ENCODE measurements at regions not wholly inside any gene's neighbourhood (a gene's known extent, or its start where the extent isn't known, plus 50 kb on each side); places are given as distances from the start of the nearest gene placed in this dataset.

DNA sequence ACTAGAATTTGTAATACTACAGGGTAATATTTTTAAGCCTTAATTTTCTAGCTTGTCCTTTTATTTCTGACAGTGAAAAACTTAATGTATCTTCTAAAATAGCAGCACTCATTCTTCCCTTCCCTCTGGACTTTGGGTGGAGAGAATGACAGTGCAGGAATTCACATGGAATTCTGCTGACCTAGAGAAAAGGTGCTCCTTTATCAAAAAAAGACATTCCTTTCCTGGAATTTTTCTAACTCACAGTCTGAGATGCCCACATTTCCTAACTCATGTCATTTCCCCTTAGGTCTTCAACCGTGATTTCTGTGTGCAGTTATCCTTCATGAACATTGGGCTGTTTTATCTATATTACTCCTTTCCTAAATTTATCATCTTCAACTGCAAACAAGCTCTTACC, 137.8 kb upstream of the PDGFD start:
- no peak for DNase-seq
- no peaks in the 10 kb centered on the region for H3K27me3 ChIP-seq (ENCODE audit: insufficient read depth in 3 of 3, low read length in 2 of 3)
- no peaks in the 10 kb centered on the region for H3K36me3 ChIP-seq (ENCODE audit: insufficient read depth in 1 of 2, low read depth in 1 of 2)
- 61 to 88% (median 72%) methylated on average over 1 of the region's 1 CpG for WGBS, 3 donors
- intact Hi-C loops (cut with DNase I) = no loop called here
- no peak overlapping the region for H3K27ac ChIP-seq
- H3K4me3 ChIP-seq = no peak overlapping the region
- H3K9me3 ChIP-seq = no peaks in the 10 kb centered on the region
- TF ChIP-seq, protein P1, sequence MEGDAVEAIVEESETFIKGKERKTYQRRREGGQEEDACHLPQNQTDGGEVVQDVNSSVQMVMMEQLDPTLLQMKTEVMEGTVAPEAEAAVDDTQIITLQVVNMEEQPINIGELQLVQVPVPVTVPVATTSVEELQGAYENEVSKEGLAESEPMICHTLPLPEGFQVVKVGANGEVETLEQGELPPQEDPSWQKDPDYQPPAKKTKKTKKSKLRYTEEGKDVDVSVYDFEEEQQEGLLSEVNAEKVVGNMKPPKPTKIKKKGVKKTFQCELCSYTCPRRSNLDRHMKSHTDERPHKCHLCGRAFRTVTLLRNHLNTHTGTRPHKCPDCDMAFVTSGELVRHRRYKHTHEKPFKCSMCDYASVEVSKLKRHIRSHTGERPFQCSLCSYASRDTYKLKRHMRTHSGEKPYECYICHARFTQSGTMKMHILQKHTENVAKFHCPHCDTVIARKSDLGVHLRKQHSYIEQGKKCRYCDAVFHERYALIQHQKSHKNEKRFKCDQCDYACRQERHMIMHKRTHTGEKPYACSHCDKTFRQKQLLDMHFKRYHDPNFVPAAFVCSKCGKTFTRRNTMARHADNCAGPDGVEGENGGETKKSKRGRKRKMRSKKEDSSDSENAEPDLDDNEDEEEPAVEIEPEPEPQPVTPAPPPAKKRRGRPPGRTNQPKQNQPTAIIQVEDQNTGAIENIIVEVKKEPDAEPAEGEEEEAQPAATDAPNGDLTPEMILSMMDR (IDR thresholded peaks at IDR 0.05) = no peak
- no peak for ATAC-seq
- H3K4me1 ChIP-seq = no peaks in the 10 kb centered on the region

DNA sequence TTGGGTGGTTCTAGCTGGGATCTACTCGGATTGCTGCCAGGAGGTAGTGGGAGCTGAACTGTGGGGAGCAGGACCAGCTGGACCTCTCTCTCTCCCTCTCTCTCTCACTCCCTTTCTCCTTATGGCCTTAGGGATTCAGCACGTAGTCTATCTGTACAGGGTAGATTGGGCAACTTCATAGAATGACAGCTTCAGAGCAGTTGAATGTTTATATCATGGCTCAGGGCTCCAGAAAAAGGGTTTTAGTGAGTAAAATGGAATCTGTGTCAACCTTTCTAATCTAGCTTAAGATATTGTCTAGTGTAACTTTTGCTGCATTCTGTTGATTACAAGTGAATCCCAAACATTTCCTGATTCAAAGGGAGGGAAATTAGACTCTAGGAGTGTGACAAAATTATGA, 127.7 kb upstream of the PDGFD start:
- TF ChIP-seq, protein P1 (IDR thresholded peaks at IDR 0.05) = no peak
- Histone ChIP-seq H3K4me3 (no peak overlapping the region), H3K9me3 (no peaks in the 10 kb centered on the region), H3K4me1 (no peaks in the 10 kb centered on the region), H3K27me3 (ENCODE audit: insufficient read depth in 3 of 3, low read length in 2 of 3) (no peaks in the 10 kb centered on the region), H3K27ac (no peak overlapping the region), H3K36me3 (ENCODE audit: insufficient read depth in 1 of 2, low read depth in 1 of 2) (no peaks in the 10 kb centered on the region)
- intact Hi-C loops (cut with DNase I) = no loop called here
- WGBS, 3 donors = 60 to 74% (median 67%) methylated on average over 2 of the region's 2 CpGs
- ATAC-seq (no peak), DNase-seq (no peak)

DNA sequence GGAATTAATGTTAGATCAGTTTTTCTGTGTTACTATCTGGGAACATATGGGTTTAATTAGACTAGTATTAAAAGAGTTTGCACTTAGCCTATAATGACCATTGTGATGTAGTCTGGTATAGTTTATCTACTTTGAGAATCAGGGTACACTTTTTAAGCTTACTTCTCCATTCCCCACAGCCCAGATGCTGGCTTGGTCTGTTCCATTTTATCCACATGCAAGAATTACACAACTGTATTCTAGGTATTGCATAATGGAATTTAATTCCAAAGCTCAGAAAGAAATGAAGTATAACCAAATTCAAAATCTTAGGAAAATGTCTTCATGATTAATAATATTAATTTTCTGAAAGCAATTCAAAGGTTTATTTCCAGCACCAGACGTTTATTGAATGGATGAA, 122.2 kb upstream of the PDGFD start:
- Histone ChIP-seq H3K4me3 (no peak overlapping the region), H3K36me3 (ENCODE audit: insufficient read depth in 1 of 2, low read depth in 1 of 2) (no peaks in the 10 kb centered on the region), H3K9me3 (no peaks in the 10 kb centered on the region), H3K4me1 (no peaks in the 10 kb centered on the region), H3K27me3 (ENCODE audit: insufficient read depth in 3 of 3, low read length in 2 of 3) (no peaks in the 10 kb centered on the region), H3K27ac (no peak overlapping the region)
- ATAC-seq (no peak), DNase-seq (no peak)
- intact Hi-C loops (cut with DNase I) = no loop called here
- TF ChIP-seq, protein P1 (IDR thresholded peaks at IDR 0.05) = no peak
- WGBS, 3 donors = 64 to 76% (median 68%) methylated on average over 1 of the region's 1 CpG

DNA sequence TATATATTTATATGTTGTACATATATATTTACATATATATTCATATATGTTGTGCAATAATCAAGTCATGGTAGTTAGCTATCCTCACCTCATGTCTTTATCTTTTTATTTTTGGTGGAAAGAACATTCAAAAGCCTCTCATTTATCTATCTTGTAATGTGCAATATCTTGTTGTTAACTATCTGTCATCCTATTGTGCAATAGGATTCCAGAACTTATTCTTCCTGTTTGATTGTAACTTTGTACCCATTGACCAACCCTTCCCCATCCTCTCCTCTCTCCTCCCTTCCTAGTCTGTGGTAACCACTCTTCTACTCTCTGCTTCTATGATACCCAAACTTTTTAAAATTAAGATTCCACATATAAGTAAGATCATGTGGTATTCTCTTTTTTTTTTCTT, 115.6 kb upstream of the PDGFD start:
- H3K9me3 ChIP-seq = no peaks in the 10 kb centered on the region
- no peak overlapping the region for H3K4me3 ChIP-seq
- TF ChIP-seq, protein P1 (IDR thresholded peaks at IDR 0.05) = no peak
- intact Hi-C loops (cut with DNase I) = no loop called here
- DNase-seq (no peak), ATAC-seq (no peak)
- H3K4me1 ChIP-seq = no peaks in the 10 kb centered on the region
- no peaks in the 10 kb centered on the region for H3K27me3 ChIP-seq (ENCODE audit: insufficient read depth in 3 of 3, low read length in 2 of 3)
- H3K27ac ChIP-seq = no peak overlapping the region
- no peaks in the 10 kb centered on the region for H3K36me3 ChIP-seq (ENCODE audit: insufficient read depth in 1 of 2, low read depth in 1 of 2)

DNA sequence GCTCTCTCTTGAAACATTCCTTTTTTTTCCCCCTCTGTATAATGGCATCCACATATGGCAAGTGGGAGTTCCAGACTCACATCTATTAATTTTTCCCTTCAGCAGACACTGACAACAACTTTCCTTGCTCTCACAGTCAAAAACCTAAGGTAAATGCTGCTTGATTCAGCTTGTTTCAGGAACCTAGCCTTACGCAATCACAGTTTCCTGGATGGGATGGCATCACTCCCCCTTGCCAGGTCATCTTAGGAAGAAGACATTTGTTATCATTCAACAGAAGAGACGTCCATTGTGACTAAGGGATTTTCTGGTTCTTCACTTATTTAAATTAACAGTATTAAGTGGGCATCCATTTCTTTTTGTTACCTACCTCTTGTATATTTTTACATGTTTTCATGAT, 112.0 kb upstream of the PDGFD start:
- no peaks in the 10 kb centered on the region for H3K36me3 ChIP-seq (ENCODE audit: insufficient read depth in 1 of 2, low read depth in 1 of 2)
- WGBS, 3 donors = 45 to 57% (median 54%) methylated on average over 2 of the region's 2 CpGs
- ATAC-seq (no peak), DNase-seq (no peak)
- no peaks in the 10 kb centered on the region for H3K27me3 ChIP-seq (ENCODE audit: insufficient read depth in 3 of 3, low read length in 2 of 3)
- no peaks in the 10 kb centered on the region for H3K9me3 ChIP-seq
- H3K27ac ChIP-seq = no peak overlapping the region
- H3K4me3 ChIP-seq = no peak overlapping the region
- no peaks in the 10 kb centered on the region for H3K4me1 ChIP-seq
- TF ChIP-seq, protein P1 (IDR thresholded peaks at IDR 0.05) = no peak
- intact Hi-C loops (cut with DNase I) = no loop called here
